HG03135 (cell line): ENCODE measurements at regions not wholly inside any gene's neighbourhood (a gene's known extent, or its start where the extent isn't known, plus 50 kb on each side); places are given as distances from the start of the nearest gene placed in this dataset.
"Not testable (repeated sequence)": the region's sequence is repeated elsewhere in the genome, so short reads cannot be mapped to it uniquely, and the experiment has no call there.

ENCODE experiments used
- ATAC-seq: cut with Tn5 transposase; IDR thresholded peaks from one replicate; pipeline ENCODE4 v1.9.1; 2021; ENCODE audit warnings: mild to moderate bottlenecking, moderate library complexity; ENCODE audit not compliant: unreplicated experiment

- no peak for ATAC-seq
These were observed 246.7 kb upstream of the DIPK2B start for GRCh38 chrX:45447331-45447730.

DNA sequence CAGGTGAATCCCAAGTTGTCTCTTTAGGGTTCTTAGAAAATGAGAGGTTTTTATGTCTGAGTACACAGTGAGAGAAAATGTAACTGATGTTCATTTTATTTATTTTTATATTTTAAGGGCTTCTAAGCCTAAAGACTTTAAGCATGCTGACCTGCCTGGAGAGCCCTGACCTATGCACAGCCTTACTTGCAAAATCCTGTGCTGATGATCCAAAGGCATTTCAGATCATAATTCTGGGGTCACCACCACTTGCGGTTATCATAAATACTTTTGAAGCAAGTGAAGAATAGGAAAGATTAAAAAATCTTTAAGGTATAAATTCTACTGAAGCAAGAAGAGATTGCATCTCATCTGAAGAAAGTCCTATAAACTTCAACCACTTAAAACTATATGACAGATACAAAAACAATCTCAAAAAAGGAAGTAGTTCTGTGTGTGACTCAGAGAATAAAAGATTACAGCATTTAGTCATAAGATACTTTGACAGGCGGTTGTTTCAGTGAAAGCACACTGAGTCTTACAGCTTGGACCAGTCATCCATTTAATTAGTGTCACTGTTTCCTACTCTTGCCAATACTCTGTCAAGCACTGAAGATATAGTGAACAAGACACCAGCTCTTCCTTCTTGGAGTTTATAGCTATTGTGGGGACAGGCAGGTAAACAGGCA, 245.2 kb upstream of the DIPK2B start:
- no peak for ATAC-seq

DNA sequence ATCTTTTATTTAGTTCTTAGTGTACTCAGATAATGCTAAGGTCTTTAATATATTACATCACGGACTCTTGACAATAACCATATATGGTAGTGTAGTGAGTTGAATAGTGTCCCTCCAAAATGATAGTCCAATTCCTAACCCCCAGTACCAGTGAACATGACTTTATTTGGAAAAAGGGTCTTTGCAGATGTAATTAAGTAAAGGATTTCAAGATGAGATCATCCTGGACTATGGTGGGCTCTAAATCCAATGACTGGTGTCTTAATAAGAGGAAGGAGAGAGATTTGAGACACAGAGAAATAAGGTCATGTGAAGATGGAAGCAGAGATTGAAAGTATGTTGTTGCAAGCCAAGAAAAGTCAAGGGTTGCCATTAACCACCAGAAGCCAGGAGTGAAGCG, 236.5 kb upstream of the DIPK2B start:
- no peak for ATAC-seq

DNA sequence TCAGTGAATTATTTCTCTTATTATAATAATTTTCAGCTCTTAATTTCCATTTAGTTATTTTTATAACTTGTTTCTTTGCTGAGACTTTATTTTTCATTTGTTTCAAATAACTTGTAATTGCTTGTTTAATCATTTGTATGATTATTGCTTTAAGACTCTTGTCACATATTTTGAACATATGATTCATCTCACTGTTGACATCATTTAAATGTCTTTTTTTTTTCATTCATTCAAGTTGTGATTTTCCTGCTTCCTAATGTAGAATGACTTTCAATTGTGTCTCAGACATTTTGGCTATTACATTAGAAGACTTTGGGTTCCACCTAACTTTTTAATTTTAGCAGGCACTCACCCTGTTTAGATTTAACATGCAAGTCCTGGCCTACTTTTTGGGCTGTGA, 234.8 kb upstream of the DIPK2B start:
- no peak for ATAC-seq

DNA sequence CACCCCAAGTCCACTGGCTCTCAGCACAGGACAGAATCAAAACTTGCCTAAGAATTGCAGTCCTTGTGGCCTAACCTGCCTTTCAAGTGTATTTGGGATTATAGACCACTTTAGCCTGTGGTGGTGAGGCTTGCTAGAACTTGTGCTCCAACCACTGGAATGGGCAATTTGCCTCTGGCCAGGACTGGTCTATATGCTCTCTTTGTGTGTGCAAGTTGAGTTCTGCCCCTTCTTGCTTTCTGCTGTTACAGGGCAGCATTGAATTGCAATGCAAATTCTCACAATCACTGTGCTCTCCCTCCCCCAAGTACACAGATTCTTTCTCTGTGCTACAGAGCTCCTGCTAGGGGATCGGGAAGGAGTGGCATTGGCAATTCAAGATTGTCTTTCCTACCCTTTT, 233.6 kb upstream of the DIPK2B start:
- no peak for ATAC-seq

- no peak for ATAC-seq
These were observed 228.2 kb upstream of the DIPK2B start for GRCh38 chrX:45428831-45429230.

GRCh38 chrX:45424326-45424725, 223.7 kb upstream of the DIPK2B start:
- ATAC-seq: no peak

GRCh38 chrX:45422216-45422925, 221.7 kb upstream of the DIPK2B start:
- ATAC-seq: no peak

GRCh38 chrX:45421806-45422205, 221.1 kb upstream of the DIPK2B start:
- ATAC-seq: no peak

- no peak for ATAC-seq
These were observed 203.5 kb upstream of the DIPK2B start for GRCh38 chrX:45404206-45404605.

DNA sequence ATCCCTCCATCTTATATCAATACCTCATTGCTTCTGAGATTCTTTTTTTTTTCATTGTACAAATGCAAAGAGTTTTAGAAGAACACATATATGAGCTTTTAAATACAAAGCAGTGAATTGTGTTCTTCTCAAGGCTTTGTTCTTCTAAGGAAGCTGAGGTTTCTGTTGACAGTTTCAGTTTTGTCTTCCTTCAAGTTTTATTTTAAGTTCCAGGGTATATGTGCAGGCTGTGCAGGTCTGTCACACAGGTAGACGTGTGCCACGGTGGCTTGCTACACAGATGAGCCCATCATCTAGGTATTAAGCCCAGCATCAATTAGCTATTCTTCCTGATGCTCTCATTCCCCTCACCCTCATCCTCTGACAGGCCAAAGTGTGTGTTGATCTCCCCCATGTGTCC, 201.2 kb upstream of the DIPK2B start:
- no peak for ATAC-seq

DNA sequence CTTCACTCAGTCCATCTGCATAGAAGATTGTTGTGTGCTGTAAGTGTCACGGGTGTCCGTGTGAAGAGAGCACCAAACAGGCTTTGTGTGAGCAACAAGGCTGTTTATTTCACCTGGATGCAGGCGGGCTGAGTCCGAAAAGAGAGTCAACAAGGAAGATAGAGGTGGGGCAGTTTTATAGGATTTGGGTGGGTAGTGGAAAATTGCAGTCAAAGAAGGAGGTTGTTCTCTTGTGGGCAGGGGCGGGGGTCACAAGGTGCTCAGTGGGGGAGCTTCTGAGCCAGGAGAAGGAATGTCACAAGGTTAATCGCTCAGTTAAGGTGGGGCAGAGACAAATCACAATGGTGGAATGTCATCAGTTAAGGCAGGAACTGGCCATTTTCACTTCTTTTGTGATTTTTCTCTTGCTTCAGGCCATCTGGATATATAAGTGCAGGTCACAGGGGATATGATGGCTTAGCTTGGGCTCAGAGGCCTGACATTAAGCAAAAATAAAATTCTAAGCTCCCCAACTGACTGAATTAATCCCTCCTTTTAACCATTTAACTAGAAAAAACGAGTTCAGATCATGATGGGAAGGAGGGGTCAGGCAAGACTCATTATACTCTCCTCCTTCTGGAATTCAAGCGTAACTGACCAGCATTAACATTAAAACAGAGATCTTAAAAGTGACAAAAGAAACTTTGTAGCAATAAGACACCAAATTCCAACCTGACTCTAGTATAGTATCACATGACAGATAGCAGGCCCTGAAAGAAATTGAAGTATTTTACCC, 200.5 kb upstream of the DIPK2B start:
- ATAC-seq: not testable (repeated sequence)

- no peak for ATAC-seq
These were observed 199.5 kb upstream of the DIPK2B start for GRCh38 chrX:45400027-45400779.

DNA sequence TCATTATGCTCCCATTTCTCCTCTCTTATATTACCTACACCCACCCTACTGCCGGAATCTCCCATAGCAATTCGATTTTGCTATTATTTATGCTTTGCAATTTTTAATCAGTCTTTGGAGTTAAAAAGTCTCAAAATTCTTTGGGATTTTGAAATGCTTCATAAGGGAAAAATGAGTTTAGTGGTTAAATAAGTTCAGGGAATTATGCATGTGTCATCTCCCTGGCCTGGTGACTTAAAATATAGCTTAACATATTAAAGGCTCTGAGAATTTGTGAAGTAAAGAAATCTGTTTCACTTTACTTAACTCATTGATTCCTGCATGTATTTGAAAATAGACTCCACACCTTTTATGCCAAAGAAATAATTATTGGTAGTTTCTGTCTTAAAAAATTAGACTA, 185.1 kb upstream of the DIPK2B start:
- no peak for ATAC-seq

DNA sequence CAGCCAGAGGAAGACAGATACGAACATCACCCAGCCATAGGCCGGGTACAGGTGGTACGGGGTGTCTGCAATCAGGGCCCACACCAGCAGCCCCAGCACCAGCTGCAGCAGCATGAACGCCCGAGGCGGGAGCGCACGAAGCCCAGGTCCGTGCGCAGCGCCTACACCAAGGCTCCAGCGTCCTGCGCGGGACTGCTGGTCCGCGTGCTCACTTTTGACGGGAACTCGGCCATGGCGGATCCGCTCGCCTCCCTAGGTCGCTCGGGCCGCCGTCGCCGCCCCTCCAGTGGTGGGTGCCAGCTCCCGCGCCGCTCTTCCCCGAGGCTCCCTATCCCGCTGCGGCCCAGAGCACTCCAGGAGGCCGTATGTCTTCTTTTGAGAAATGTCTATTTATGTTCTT, 181.2 kb upstream of the DIPK2B start:
- no peak for ATAC-seq

GRCh38 chrX:45381366-45381765, 180.7 kb upstream of the DIPK2B start:
- no peak for ATAC-seq

DNA sequence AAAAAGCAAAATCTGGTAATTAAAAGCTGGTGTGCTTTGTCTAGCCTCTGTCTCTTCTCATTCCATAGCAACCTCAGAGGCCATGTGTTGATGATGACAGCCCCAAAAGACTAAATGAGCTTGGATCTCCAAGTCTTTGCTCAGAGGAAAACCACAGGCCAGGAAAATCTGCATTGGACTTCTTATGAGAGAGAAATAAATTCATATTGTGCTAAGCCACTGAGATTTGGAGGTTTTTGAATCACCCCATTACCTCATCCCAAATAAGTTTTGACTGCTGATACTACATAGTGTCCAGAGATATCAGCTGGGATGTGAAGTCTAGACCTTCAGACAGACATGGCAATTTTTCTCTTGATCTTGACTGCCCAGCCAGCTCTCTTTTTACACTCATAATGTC, 178.6 kb upstream of the DIPK2B start:
- ATAC-seq: no peak

- no peak for ATAC-seq
These were observed 171.5 kb upstream of the DIPK2B start for GRCh38 chrX:45372151-45372550.

DNA sequence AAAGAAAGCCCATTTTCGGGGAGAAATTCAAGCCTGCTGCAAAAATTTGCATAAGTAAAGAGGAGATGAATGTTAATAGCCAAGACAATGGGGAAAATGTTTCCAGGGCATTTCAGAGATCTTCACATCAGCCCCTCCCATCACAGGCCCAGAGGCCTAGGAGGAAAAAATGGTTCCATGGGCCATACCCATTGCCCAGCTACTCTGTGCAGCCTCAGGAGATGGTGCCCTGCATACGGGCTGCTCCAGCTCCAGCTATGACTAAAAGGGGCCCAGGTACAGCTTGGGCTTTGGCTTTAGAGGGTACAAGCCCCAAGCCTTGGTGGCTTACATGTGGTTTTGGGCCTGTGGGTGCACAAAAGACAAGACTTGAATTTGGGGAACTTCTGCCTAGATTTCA, 168.0 kb upstream of the DIPK2B start:
- no peak for ATAC-seq

GRCh38 chrX:45363596-45363995, 162.9 kb upstream of the DIPK2B start:
- ATAC-seq: no peak

DNA sequence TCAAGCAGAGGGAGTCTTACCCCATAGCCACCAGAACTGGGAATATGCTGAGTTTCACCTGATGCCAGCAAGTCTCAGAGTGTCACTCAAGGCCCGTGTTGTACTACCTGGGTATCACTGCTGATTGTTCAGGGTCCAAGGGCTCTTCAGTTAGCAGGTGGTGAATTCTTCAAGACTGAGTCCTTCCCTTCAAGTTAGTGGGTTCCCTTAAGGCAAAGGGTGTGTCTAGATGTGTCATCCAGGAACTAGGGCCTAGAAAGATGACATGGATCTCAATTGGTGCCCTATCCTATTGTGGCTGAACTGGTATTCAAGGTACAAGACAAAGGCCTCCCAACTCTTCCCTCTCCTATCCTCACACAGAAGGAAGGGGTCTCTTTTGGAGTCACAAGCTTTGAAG, 159.9 kb upstream of the DIPK2B start:
- no peak for ATAC-seq
